Smooth muscle cell of the brain vasculature (primary cell): ENCODE measurements at regions not wholly inside any gene's neighbourhood (a gene's known extent, or its start where the extent isn't known, plus 50 kb on each side); places are given as distances from the start of the nearest gene placed in this dataset.
A peak's percentile ranks its signal among the peaks of the same experiment; 100 is the strongest.

Experiments
- DNase-seq: peaks from one replicate; pipeline ENCODE4 v3.0.0-alpha.2; 2012; ENCODE audit warnings: low read depth, low spot score

- no peak for DNase-seq
These were observed 92.1 kb upstream of the DAP start for GRCh38 chr5:10853154-10853553.

DNA sequence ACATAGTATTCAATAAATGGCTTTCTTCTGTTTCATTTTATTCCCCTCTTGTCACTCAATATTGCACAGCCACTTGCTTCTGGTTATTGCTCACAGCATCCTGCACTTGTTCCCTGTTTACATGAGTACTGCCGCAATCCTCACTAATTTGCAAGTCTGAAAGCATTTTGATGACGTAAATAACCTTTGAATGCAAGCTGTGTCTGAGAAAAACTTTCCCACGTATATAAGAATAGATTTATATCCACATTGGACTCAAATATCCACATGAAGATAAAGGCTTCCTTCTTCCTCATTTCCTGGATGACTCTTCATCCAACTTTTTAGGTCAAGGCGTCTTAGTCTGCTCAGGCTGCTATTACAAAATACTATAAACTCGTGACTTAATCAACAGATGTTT is 88.2 kb upstream of the DAP start:
- DNase-seq = no peak

GRCh38 chr5:10844016-10844415 is 83.0 kb upstream of the DAP start:
- no peak for DNase-seq

DNA sequence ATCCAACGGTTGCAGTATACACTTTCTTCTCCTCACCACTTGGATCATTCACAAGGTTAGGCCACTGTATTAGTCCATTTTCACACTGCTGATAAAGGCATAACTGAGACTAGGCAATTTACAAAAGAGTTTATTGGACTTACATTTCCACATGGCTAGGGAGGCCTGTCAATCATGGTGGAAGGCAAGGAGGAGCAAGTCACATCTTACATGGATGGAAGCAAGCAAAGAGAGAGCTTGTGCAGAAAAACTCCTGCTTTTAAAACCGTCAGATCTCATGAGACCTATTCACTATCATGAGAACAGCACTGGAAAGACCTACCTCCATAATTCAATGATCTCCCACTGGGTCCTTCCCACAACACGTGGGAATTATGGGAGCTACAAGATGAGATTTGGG is 81.8 kb upstream of the DAP start:
- no peak for DNase-seq

DNA sequence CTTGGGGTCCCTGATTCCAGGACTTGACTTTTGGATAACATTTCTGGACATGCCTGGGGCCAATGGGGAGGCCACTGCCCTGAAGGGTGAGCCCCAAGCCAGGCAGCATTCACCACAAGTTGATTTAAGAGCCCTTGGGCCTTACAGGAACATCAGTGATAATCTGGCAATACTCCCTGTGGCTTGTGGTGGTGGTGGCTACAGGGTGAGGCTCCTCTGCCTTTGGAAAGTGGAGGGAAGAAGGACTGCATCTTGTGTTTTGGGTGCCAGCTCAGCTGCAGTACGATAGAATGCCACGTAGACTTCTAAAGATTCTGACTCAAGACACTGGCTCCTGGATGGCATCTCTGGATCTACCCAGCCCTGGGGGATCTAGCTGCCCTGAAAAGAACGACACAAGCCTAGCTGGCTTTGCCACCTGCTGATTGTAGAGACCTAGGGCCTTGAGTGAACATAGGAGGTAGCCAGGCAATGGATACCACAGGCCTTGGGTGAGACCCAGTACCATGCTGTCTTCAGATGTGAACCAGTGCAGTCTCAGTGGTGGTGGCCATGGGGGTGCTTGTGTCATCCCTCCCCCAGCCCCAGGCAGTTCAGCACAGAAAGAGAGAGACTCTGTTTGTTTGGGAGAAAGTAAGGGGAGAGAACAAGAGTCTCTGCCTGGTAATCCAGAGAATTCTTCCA is 79.0 kb upstream of the DAP start:
- no peak for DNase-seq

DNA sequence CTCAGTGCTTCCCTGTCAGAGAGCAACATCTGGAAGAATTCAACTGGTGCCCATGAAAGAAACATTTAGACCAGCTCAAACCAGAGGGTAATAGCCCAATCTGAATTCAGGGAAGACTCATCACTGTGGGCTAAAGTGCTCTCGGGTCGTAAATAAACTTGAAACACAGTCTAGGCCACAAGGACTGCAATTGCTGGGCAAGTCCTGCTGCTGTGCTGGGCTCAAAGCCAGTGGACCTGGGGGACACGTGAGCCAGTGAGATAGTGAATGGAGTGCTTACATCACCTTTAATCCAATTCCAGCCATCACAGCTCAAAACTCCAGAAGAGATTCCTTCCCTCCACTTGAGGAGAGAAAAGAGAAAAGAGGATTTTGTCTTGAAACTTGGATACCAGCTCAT is 78.1 kb upstream of the DAP start:
- no peak for DNase-seq

DNA sequence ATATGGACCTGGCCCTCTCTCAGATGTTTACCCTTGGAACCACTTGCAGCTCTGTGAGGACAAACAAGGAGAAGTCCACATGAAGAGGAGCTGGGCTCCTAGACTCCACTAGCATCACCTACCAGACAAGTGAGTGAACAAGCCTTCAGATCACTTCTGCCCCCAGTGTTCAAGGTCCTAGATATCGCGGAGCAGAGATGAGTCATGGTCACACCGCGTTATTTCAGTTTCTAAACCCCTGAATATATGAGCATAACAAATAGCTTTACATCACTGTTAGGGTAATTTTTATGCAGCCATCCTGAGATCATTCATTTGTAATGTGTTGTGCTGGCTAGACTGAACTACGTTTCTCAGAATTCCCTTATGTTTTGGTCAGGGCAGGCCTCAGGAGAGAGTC is 77.0 kb upstream of the DAP start:
- DNase-seq = no peak

- no peak for DNase-seq
These were observed 76.0 kb upstream of the DAP start for GRCh38 chr5:10836986-10837385.

DNA sequence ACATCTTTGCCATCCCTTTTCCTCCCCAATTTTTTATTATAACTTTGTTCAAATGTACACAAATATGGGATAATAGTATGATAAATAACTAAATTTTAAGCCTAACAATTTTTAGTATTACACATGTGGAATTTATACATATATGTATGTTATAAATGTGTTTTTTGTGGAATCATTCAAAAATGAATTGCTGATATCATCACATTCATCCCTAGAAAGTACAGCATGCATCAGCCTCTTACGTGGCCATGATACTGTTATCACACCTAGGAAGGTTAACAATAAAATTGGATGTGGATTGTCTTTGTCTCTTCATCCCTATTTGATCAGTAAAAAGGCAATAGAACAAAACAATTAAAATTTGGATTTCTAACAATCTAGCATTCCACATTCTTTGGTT is 73.7 kb upstream of the DAP start:
- no peak for DNase-seq

GRCh38 chr5:10832987-10833386 is 72.0 kb upstream of the DAP start:
- no peak for DNase-seq

DNA sequence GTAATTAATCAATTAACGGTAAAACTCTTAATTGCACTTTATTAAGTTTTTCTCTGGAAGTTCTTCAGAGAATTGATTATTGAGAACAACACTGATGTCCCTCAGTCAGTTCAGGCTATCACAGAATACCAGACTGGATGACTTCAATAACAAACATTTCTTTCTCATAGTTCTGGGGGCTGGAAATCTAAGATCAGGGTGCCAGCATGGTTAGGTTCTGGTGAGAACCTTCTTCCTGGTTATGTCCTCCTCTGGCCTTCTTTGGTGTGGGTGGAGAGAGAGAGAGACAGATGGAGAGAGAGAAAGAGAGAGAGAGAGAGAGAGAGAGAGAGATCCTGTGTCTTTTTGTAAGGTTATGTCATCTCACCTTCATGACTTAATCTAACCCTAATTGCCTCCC is 71.4 kb upstream of the DAP start:
- DNase-seq = no peak

- DNase-seq = peak; percentile 18
These were observed 70.4 kb upstream of the DAP start for GRCh38 chr5:10831419-10831818.

DNA sequence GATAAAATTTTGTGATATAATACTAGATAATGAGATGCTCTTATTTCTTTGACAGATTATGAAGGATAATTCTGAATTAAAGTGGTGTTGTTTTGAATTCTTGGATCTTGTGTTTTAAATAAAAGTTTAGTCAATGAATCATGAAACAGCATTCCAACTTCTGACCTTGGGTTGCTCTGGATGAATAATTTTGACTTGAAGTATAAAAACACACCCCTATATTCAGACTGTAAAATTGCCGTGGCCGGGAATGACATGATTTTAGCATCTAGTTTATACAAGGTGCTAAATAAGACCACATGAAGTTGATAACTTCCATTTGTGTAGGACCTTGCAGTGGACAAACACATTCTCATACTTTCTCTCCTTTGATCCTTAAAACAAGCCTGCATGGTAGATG is 67.2 kb upstream of the DAP start:
- no peak for DNase-seq

GRCh38 chr5:10827571-10827970 is 66.5 kb upstream of the DAP start:
- no peak for DNase-seq

GRCh38 chr5:10826971-10827370 is 65.9 kb upstream of the DAP start:
- DNase-seq = no peak

- no peak for DNase-seq
These were observed 65.0 kb upstream of the DAP start for GRCh38 chr5:10825897-10826644.

DNA sequence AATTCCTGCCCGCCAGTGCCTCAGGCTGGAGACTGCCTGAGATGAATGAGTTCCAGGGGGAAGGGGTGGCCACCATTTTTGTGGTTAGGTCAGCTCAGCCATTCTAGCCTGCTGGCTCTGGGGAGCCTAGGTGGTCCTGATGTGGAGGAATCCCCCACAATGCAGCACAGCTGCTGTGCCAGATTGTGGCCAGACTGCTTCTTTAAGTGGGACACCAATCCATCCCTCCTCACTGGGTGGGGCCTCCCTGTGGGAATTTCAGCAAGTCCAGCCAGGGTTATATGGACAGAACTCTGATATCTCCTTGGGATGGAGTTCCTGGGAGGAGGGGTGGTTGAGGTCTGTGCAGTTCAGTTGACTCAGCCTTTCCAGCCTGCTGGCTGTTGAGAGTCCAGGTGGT is 51.2 kb upstream of the DAP start:
- no peak for DNase-seq
